ENCODE measurements at regions not wholly inside any gene's neighbourhood (a gene's known extent, or its start where the extent isn't known, plus 50 kb on each side); places are given as distances from the start of the nearest gene placed in this dataset.

DNA sequence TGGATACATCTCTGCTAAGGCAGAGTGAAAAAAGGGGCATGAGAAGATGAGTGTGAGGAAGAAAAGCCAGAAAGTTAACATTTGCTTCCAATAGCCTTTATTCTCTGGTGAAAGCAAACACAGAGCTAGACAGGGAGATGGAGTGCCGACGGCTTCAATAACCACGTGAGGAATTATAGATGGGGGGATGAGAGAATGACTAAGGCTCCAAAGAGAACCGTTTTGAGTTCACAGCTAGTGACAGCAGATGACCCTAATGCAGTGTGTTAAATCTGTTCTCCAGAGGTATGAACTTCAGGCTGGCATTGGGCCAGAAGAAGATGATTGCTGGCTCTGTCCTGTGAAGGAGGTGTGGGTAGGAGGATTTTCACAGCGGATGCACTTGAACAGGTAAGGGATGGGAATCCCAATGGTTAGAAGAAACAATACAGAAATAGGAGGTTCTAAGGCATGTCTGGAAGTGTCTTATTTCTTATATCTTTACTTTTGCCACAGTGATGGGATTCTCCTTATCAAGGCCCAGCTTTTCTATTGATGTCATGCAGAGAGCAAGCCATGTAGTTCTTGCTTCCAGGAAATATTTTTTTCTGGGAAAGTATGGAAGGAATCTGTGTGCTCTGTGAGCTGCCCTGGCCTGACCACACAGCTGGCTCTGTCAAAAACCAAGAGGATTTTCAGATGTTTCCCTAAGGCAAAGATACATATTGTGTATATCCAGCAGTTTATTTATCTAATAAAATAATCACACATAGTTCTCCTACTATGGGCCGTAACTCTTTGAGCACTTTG, 573.8 kb downstream of the LTN1 start:
- no peak overlapping the region for H3K27ac ChIP-seq
- no peak for DNase-seq (ENCODE audit: extremely low spot score in 2 of 2)

DNA sequence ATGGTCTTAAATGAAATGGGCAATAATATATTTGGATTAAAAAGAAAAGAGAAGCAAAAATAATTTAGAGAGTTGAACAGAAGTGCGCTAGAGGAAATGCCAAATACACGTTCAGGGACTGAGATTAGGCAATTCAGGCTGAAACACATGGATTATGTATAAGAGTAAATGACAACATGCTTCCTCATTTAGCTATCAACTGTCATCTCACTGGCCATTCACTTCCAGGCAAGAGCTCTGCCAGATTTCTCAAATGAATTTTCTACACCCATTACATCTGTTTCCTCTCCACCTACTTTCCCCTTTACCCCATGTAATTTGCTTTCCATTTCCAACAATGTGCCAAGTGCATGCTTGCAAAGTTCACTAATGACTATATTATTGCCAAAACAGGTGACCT, 582.4 kb downstream of the LTN1 start:
- H3K27ac ChIP-seq: no peak overlapping the region
- no peak overlapping the region for H3K4me3 ChIP-seq
- H3K9me3 ChIP-seq: no peaks in the 10 kb centered on the region
- no peak for TF ChIP-seq POLR2A (IDR thresholded peaks at IDR 0.05)
- no peak for TF ChIP-seq POLR2AphosphoS5 (IDR thresholded peaks at IDR 0.05; ENCODE audit: insufficient read depth in 1 of 2, low read depth in 1 of 2)
- TF ChIP-seq, protein P1, sequence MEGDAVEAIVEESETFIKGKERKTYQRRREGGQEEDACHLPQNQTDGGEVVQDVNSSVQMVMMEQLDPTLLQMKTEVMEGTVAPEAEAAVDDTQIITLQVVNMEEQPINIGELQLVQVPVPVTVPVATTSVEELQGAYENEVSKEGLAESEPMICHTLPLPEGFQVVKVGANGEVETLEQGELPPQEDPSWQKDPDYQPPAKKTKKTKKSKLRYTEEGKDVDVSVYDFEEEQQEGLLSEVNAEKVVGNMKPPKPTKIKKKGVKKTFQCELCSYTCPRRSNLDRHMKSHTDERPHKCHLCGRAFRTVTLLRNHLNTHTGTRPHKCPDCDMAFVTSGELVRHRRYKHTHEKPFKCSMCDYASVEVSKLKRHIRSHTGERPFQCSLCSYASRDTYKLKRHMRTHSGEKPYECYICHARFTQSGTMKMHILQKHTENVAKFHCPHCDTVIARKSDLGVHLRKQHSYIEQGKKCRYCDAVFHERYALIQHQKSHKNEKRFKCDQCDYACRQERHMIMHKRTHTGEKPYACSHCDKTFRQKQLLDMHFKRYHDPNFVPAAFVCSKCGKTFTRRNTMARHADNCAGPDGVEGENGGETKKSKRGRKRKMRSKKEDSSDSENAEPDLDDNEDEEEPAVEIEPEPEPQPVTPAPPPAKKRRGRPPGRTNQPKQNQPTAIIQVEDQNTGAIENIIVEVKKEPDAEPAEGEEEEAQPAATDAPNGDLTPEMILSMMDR (IDR thresholded peaks at IDR 0.05): no peak
- intact Hi-C loops (cut with DNase I): no loop called here
- no peaks in the 10 kb centered on the region for H3K27me3 ChIP-seq
- H3K36me3 ChIP-seq: no peaks in the 10 kb centered on the region
- H3K4me1 ChIP-seq: no peaks in the 10 kb centered on the region
- DNase-seq (ENCODE audit: extremely low spot score in 2 of 2): no peak

More for the DNA sequence above, 573.8 kb downstream of the LTN1 start:
- TF ChIP-seq POLR2AphosphoS5 (IDR thresholded peaks at IDR 0.05; ENCODE audit: insufficient read depth in 1 of 2, low read depth in 1 of 2): no peak
- TF ChIP-seq POLR2A (IDR thresholded peaks at IDR 0.05): no peak
- TF ChIP-seq, protein P1 (IDR thresholded peaks at IDR 0.05): no peak
- intact Hi-C loops (cut with DNase I): no loop called here
- H3K36me3 ChIP-seq: no peaks in the 10 kb centered on the region
- no peaks in the 10 kb centered on the region for H3K9me3 ChIP-seq
- no peak overlapping the region for H3K4me3 ChIP-seq
- H3K4me1 ChIP-seq: no peaks in the 10 kb centered on the region
- no peaks in the 10 kb centered on the region for H3K27me3 ChIP-seq

DNA sequence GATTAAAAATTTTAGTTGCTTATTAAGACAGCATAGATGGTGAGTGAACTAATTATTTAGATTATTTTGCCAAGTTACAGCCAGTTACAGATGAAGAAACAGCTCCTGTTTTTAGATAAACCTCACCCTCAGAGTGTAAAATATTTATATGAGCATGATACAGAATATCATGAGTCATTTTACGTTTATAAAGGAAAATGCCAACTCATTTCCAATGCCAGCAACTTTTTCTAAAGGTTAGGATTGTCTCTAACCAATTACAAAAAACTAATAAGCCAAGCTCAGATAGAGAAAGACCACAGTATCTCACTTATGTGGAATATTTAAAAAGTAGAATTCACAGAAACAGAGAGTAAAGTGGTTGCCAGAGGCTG, 590.1 kb downstream of the LTN1 start:
- intact Hi-C loops (cut with DNase I): no loop called here
- TF ChIP-seq POLR2AphosphoS5 (IDR thresholded peaks at IDR 0.05; ENCODE audit: insufficient read depth in 1 of 2, low read depth in 1 of 2) (no peak), POLR2A (IDR thresholded peaks at IDR 0.05) (no peak)
- TF ChIP-seq, protein P1 (IDR thresholded peaks at IDR 0.05): no peak
- no peaks in the 10 kb centered on the region for H3K36me3 ChIP-seq

DNA sequence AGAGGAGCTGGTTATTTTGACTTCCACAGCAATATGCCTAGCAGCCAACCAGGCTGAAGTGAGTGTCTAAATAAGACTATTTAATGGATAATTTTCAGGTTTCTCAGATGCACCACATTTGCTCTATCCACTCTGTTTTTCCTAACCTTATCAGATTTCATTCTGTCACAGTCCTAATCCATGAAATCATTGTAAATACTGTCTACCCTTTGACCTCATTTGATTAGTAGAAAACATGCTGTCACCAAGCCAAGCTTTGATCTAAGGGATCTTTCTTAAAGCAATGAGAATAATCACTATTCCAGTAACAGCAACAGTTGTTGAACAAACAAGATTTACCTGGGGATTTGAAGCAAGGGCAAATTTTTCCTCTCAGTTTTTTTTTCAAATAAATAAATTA, 595.6 kb downstream of the LTN1 start:
- H3K4me1 ChIP-seq: no peaks in the 10 kb centered on the region
- no peak overlapping the region for H3K27ac ChIP-seq
- no peaks in the 10 kb centered on the region for H3K9me3 ChIP-seq
- H3K4me3 ChIP-seq: no peak overlapping the region
- TF ChIP-seq POLR2A (IDR thresholded peaks at IDR 0.05) (no peak), POLR2AphosphoS5 (IDR thresholded peaks at IDR 0.05; ENCODE audit: insufficient read depth in 1 of 2, low read depth in 1 of 2) (no peak)
- TF ChIP-seq, protein P1 (IDR thresholded peaks at IDR 0.05): no peak
- no peaks in the 10 kb centered on the region for H3K27me3 ChIP-seq
- DNase-seq (ENCODE audit: extremely low spot score in 2 of 2): no peak
- H3K36me3 ChIP-seq: no peaks in the 10 kb centered on the region
- intact Hi-C loops (cut with DNase I): no loop called here

More for the DNA sequence above, 590.1 kb downstream of the LTN1 start:
- Histone ChIP-seq H3K9me3 (no peaks in the 10 kb centered on the region), H3K4me1 (no peaks in the 10 kb centered on the region), H3K27ac (no peak overlapping the region), H3K4me3 (no peak overlapping the region), H3K27me3 (no peaks in the 10 kb centered on the region)
- no peak for DNase-seq (ENCODE audit: extremely low spot score in 2 of 2)

DNA sequence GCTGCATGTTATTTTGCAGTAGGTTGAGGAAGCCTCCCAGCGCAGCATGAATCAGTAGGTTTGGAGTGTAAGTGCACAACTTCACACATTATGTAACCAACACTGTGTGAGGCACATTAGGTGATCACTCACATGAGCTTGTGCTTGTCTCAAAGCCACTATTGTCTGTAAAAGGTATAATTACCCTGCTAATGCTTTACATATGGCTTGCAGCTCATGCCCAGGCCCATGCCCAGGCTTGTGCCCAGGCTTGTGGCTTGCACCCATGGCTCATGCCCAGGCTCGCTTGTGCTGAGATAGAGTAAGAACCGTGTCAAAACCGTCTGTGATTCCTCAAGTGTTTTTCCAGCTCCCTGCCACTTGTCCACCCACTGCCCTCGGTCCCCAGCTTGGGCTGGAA, 596.3 kb downstream of the LTN1 start:
- no peak overlapping the region for H3K27ac ChIP-seq
- H3K4me1 ChIP-seq: no peaks in the 10 kb centered on the region
- no peaks in the 10 kb centered on the region for H3K36me3 ChIP-seq
- no peak for DNase-seq (ENCODE audit: extremely low spot score in 2 of 2)
- no peak overlapping the region for H3K4me3 ChIP-seq
- H3K9me3 ChIP-seq: no peaks in the 10 kb centered on the region
- TF ChIP-seq POLR2AphosphoS5 (IDR thresholded peaks at IDR 0.05; ENCODE audit: insufficient read depth in 1 of 2, low read depth in 1 of 2) (no peak), POLR2A (IDR thresholded peaks at IDR 0.05) (no peak)
- TF ChIP-seq, protein P1 (IDR thresholded peaks at IDR 0.05): no peak
- no peaks in the 10 kb centered on the region for H3K27me3 ChIP-seq
- intact Hi-C loops (cut with DNase I): no loop called here

All from vagina (tissue), 2 donors.